H9 (cell line): ENCODE measurements at regions not wholly inside any gene's neighbourhood (a gene's known extent, or its start where the extent isn't known, plus 50 kb on each side); places are given as distances from the start of the nearest gene placed in this dataset.

Source experiments
- DNase-seq: peaks from one replicate; pipeline ENCODE4 v3.0.0-alpha.2; 2017
- H2AFZ ChIP-seq: one replicate; pipeline ENCODE4 v1.6.1; 2013; ENCODE audit warnings: mild to moderate bottlenecking, low read length, control low read depth, moderate library complexity
- H2AK5ac ChIP-seq: 2 replicates; pipeline ENCODE4 v1.6.1; 2013; ENCODE audit warnings: low read length, control low read depth, mixed read lengths; ENCODE audit not compliant: insufficient read length
- H2BK120ac ChIP-seq: one replicate; pipeline ENCODE4 v1.6.1; 2013; ENCODE audit warnings: low read depth, mild to moderate bottlenecking, low read length, control low read depth, inconsistent platforms; ENCODE audit not compliant: poor library complexity, severe bottlenecking
- H2BK12ac ChIP-seq: 2 replicates; pipeline ENCODE4 v1.6.1; 2013; ENCODE audit warnings: low read length, control low read depth, mixed read lengths, low read depth; ENCODE audit not compliant: insufficient read length
- H2BK15ac ChIP-seq: 2 replicates; pipeline ENCODE4 v1.6.1; 2013; ENCODE audit warnings: low read depth, low read length, control low read depth
- H2BK20ac ChIP-seq: one replicate; pipeline ENCODE4 v1.6.1; 2013; ENCODE audit warnings: low read depth, mild to moderate bottlenecking, low read length, control low read depth, inconsistent platforms; ENCODE audit not compliant: poor library complexity, severe bottlenecking
- H2BK5ac ChIP-seq: 2 replicates; pipeline ENCODE4 v1.6.1; 2013; ENCODE audit warnings: low read length, control low read depth, mixed read lengths; ENCODE audit not compliant: insufficient read length
- H3K14ac ChIP-seq: 2 replicates; pipeline ENCODE4 v1.6.1; 2013; ENCODE audit warnings: low read length, control low read depth; ENCODE audit not compliant: insufficient read depth
- H3K18ac ChIP-seq: 2 replicates; pipeline ENCODE4 v1.6.1; 2013; ENCODE audit warnings: low read depth, mild to moderate bottlenecking, mixed read lengths, low read length, control low read depth; ENCODE audit not compliant: insufficient read length
- H3K23ac ChIP-seq: 2 replicates; pipeline ENCODE4 v1.6.1; 2013; ENCODE audit warnings: low read length, control low read depth, mixed read lengths, low read depth; ENCODE audit not compliant: insufficient read length
- H3K23me2 ChIP-seq: 2 replicates; pipeline ENCODE4 v1.6.1; 2013; ENCODE audit warnings: low read depth, mild to moderate bottlenecking, mixed read lengths, low read length, control low read depth; ENCODE audit not compliant: insufficient read length, poor library complexity, severe bottlenecking
- H3K27ac ChIP-seq: 2 replicates; pipeline ENCODE4 v1.5.1; 2013; ENCODE audit warnings: low read length, control low read depth, mixed read lengths, low read depth; ENCODE audit not compliant: insufficient read length
- H3K27me3 ChIP-seq: 2 replicates; pipeline ENCODE4 v1.6.1; 2013; ENCODE audit warnings: low read length, control low read depth, inconsistent platforms; ENCODE audit not compliant: insufficient read depth
- H3K4ac ChIP-seq: 2 replicates; pipeline ENCODE4 v1.6.1; 2013; ENCODE audit warnings: low read depth, mild to moderate bottlenecking, control low read depth, inconsistent platforms, low read length, moderate library complexity
- H3K4me1 ChIP-seq: 2 replicates; pipeline ENCODE4 v1.6.1; 2013; ENCODE audit warnings: low read length, control low read depth, inconsistent platforms; ENCODE audit not compliant: insufficient read depth
- H3K4me2 ChIP-seq: 2 replicates; pipeline ENCODE4 v1.6.1; 2013; ENCODE audit warnings: low read length, control low read depth, mixed read lengths; ENCODE audit not compliant: insufficient read length, insufficient read depth
- H3K56ac ChIP-seq: 2 replicates; pipeline ENCODE4 v1.6.1; 2013; ENCODE audit warnings: low read depth, mild to moderate bottlenecking, mixed read lengths, low read length, control low read depth; ENCODE audit not compliant: insufficient read length
- H3K79me1 ChIP-seq: 2 replicates; pipeline ENCODE4 v1.6.1; 2013; ENCODE audit warnings: low read depth, mild to moderate bottlenecking, moderate library complexity, low read length, control low read depth, inconsistent platforms; ENCODE audit not compliant: insufficient read depth, poor library complexity, severe bottlenecking
- H3K79me2 ChIP-seq: 2 replicates; pipeline ENCODE4 v1.6.1; 2013; ENCODE audit warnings: low read length, control low read depth, inconsistent platforms; ENCODE audit not compliant: insufficient read depth
- H3K9ac ChIP-seq: 2 replicates; pipeline ENCODE4 v1.6.1; 2013; ENCODE audit warnings: low read length, control low read depth, mixed read lengths; ENCODE audit not compliant: insufficient read length; ENCODE audit errors: extremely low read depth
- H3K9me3 ChIP-seq: one replicate; pipeline ENCODE4 v1.6.1; 2013; ENCODE audit warnings: low read depth, low read length, inconsistent platforms; ENCODE audit not compliant: control insufficient read depth
- H3T11ph ChIP-seq: one replicate; pipeline ENCODE4 v1.6.1; 2013; ENCODE audit warnings: mild to moderate bottlenecking, low read length, control low read depth, inconsistent platforms
- H4K20me1 ChIP-seq: one replicate; pipeline ENCODE4 v1.6.1; 2013; ENCODE audit not compliant: control insufficient read depth, insufficient read length, insufficient read depth
- H4K5ac ChIP-seq: 2 replicates; pipeline ENCODE4 v1.6.1; 2013; ENCODE audit warnings: low read depth, mild to moderate bottlenecking, mixed read lengths, low read length, control low read depth; ENCODE audit not compliant: insufficient read length
- H4K8ac ChIP-seq: replicated peaks from 2 replicates; pipeline ENCODE4 v1.6.1; 2013; ENCODE audit warnings: low read length, control low read depth, mixed read lengths, low read depth; ENCODE audit not compliant: insufficient read length
- H4K91ac ChIP-seq: 2 replicates; pipeline ENCODE4 v1.6.1; 2013; ENCODE audit warnings: low read depth, mild to moderate bottlenecking, moderate library complexity, mixed read lengths, low read length, control low read depth; ENCODE audit not compliant: insufficient read length
- H3K27ac Mint-ChIP-seq, 3 experiments: 2 replicates in 2 of 3; 3 replicates in 1 of 3; pipeline ENCODE4 v1.8.0; 2020 to 2021; ENCODE audit warnings: mixed read lengths in 3 of 3, mild to moderate bottlenecking in 1 of 3, moderate library complexity in 1 of 3
- H3K27me3 Mint-ChIP-seq: 2 replicates; pipeline ENCODE4 v1.8.0; 2021; ENCODE audit warnings: low read depth, mild to moderate bottlenecking, moderate library complexity, mixed read lengths
- H3K36me3 Mint-ChIP-seq, 3 experiments: 2 replicates in 2 of 3; 3 replicates in 1 of 3; pipeline ENCODE4 v1.8.0; 2020 to 2021; ENCODE audit warnings: low read depth in 3 of 3, mixed read lengths in 3 of 3; ENCODE audit not compliant: insufficient read depth in 1 of 3
- H3K4me1 Mint-ChIP-seq, 2 experiments: 2 replicates each; pipeline ENCODE4 v1.8.0; 2020; ENCODE audit warnings: mixed read lengths in 2 of 2
- H3K4me3 Mint-ChIP-seq, 2 experiments: 2 replicates in 1 of 2; 3 replicates in 1 of 2; pipeline ENCODE4 v1.8.0; 2020 to 2021; ENCODE audit warnings: mild to moderate bottlenecking in 2 of 2, mixed read lengths in 2 of 2, moderate library complexity in 1 of 2
- H3K9me3 Mint-ChIP-seq, 2 experiments: 2 replicates in 1 of 2; 3 replicates in 1 of 2; pipeline ENCODE4 v1.8.0; 2020; ENCODE audit warnings: mild to moderate bottlenecking in 2 of 2, mixed read lengths in 2 of 2, moderate library complexity in 1 of 2
- WGBS: extraction: QIAGEN DNeasy Blood & Tissue Kit; methylation state at CpG from one replicate; pipeline ENCODE4 v1.1.7; 2013; ENCODE audit warnings: missing lambda C conversion rate, low lambda C conversion rate, mixed read lengths; ENCODE audit not compliant: insufficient read length; ENCODE audit errors: extremely low coverage; 5-methylcytosine and 5-hydroxymethylcytosine counted together
- TF ChIP-seq, protein P1 (sequence below): fragments of 200-600 bp; sonication (generic); conservative IDR thresholded peaks from 3 replicates; pipeline ENCODE4 v1.8.0; 2021; ENCODE audit warnings: antibody characterized with exemption, mild to moderate bottlenecking

DNA sequence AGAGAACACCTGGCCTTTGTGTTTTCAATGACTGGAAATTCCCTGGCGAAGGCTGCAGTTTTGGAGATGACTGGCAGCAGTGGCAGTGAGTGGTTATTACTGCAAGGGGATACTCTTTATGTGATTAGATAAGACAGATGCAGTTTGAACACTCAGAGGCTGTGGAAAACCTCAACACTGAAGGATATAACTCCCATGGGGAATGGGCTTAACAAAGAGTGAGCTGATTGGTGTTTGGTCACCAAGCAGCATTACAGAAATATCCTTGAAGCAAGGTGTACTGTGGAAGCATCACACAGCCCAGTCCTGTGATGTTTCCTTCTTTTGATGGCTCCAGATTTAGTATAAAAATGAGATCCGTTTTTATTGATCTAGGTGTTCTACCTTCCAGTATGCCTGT lies 490.7 kb upstream of the PTPRD start:
- Mint-ChIP-seq H3K27ac (peak overlapping the region in 2 of 3 experiments; percentile 45 to 63; a peak in 1 of 7 replicates), H3K4me1 (peaks cover 15 to 17% of the 10 kb centered on the region in 2 experiments), H3K9me3 (no peaks in the 10 kb centered on the region), H3K36me3 (no peaks in the 10 kb centered on the region; a peak in 1 of 7 replicates), H3K27me3 (no peaks in the 10 kb centered on the region), H3K4me3 (no peak overlapping the region)
- Histone ChIP-seq H3K4me1 (0 out of 2 replicates have a peak, but pooled peaks cover 2% of the 10 kb centered on the region), H2BK5ac (no peak overlapping the region), H3K79me1 (no peaks in the 10 kb centered on the region), H4K91ac (no peak overlapping the region), H3K27me3 (no peaks in the 10 kb centered on the region), H3K23me2 (no peaks in the 10 kb centered on the region), H4K5ac (no peak overlapping the region), H2AK5ac (no peak overlapping the region), H3K56ac (no peak overlapping the region), H3K18ac (no peak overlapping the region), H4K8ac (no peak overlapping the region), H2BK12ac (no peak overlapping the region), H3K9ac (no peak overlapping the region), H4K20me1 (no peaks in the 10 kb centered on the region), H2BK20ac (no peak overlapping the region), H3K9me3 (no peaks in the 10 kb centered on the region), H2BK120ac (no peak overlapping the region), H3K79me2 (no peaks in the 10 kb centered on the region), H3K4ac (no peak overlapping the region), H3K27ac (no peak overlapping the region), H3K4me2 (no peak overlapping the region), H3K23ac (no peak overlapping the region), H3T11ph (no peak overlapping the region), H2AFZ (no peak overlapping the region), H2BK15ac (no peak overlapping the region), H3K14ac (no peak overlapping the region)
- no CpG with 5 or more reads among the region's 2 CpGs for WGBS
- no peak for DNase-seq
- TF ChIP-seq, protein P1, sequence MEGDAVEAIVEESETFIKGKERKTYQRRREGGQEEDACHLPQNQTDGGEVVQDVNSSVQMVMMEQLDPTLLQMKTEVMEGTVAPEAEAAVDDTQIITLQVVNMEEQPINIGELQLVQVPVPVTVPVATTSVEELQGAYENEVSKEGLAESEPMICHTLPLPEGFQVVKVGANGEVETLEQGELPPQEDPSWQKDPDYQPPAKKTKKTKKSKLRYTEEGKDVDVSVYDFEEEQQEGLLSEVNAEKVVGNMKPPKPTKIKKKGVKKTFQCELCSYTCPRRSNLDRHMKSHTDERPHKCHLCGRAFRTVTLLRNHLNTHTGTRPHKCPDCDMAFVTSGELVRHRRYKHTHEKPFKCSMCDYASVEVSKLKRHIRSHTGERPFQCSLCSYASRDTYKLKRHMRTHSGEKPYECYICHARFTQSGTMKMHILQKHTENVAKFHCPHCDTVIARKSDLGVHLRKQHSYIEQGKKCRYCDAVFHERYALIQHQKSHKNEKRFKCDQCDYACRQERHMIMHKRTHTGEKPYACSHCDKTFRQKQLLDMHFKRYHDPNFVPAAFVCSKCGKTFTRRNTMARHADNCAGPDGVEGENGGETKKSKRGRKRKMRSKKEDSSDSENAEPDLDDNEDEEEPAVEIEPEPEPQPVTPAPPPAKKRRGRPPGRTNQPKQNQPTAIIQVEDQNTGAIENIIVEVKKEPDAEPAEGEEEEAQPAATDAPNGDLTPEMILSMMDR, result no peak
